ENCODE measurements at regions not wholly inside any gene's neighbourhood (a gene's known extent, or its start where the extent isn't known, plus 50 kb on each side); places are given as distances from the start of the nearest gene placed in this dataset.

DNA sequence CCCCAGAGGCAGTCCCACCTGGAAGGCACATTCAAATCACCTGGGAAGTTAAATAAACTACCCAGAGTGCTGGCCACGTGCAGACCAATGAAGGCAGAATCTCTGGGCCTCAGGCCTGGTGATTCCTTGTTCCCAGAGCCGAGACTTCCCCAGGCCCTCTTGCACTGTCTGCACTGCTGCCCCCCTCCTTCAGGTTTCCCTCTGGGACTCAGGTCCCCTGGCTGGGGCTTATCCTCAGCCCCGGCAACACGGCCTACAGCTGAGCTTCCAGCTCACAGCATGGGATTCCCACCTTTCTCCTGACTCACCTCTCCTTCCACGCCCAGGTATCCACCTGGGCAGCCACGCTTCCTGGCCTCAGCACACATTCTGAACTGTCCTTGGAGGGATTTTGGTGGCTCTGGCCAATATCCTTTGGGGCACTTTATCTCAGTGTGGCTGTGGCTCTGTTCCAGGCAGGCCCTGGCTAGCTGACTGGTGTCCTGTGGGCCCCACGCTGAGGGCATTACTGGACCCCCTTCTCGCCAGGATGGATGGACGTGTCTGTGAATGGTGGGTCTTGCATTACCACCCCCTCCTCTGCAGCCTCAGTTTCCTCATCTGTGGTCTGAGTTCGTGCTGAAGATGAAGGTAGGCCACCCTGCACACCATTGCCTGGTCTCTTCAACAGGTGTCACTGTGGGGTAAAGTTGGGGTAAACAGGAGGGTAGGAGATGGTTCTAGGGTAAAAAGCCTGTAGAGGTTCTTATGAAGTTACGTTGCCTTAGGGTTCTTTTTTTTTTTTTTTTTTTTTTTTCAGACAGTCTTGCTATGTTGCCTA, 165.7 kb downstream of the IRF8 start:
- Histone ChIP-seq H3K27ac (ENCODE audit: low read length) (no peak overlapping the region), H3K36me3 (replicated peaks; ENCODE audit: insufficient read depth, low read length) (no peaks in the 10 kb centered on the region), H3F3A (ENCODE audit: insufficient read depth, low read length) (no peaks in the 10 kb centered on the region), H3K4me1 (ENCODE audit: low read length) (no peaks in the 10 kb centered on the region), H3K4me2 (ENCODE audit: low read depth, low read length) (no peak overlapping the region), H3K9me3 (replicated peaks; ENCODE audit: insufficient read depth, low read length) (no peaks in the 10 kb centered on the region), H4K20me1 (ENCODE audit: insufficient read depth, low read length) (no peaks in the 10 kb centered on the region), H3K79me2 (ENCODE audit: low read length) (no peaks in the 10 kb centered on the region), H3K27me3 (replicated peaks; ENCODE audit: insufficient read depth, low read length) (peaks cover 43% of the 10 kb centered on the region), H3K4me3 (ENCODE audit: low read length) (no peak overlapping the region), H3K9me2 (replicated peaks; ENCODE audit: insufficient read depth, low read length) (no peaks in the 10 kb centered on the region), H2AFZ (ENCODE audit: low read length) (no peak overlapping the region), H3K9ac (ENCODE audit: low read length) (no peak overlapping the region)
- no peak for DNase-seq
- TF ChIP-seq CTCF (IDR thresholded peaks at IDR 0.05; ENCODE audit: low read length) (no peak), EZH2phosphoT487 (IDR thresholded peaks at IDR 0.05; ENCODE audit: low read length) (no peak), EZH2 (optimal IDR thresholded peaks at IDR 0.05; ENCODE audit: low read depth, low read length) (no peak)

GRCh38 chr16:86065711-86066110, 166.7 kb downstream of the IRF8 start:
- Histone ChIP-seq H2AFZ (ENCODE audit: low read length) (no peak overlapping the region), H3K9me2 (replicated peaks; ENCODE audit: insufficient read depth, low read length) (no peaks in the 10 kb centered on the region), H3K9me3 (replicated peaks; ENCODE audit: insufficient read depth, low read length) (no peaks in the 10 kb centered on the region), H3K9ac (ENCODE audit: low read length) (no peak overlapping the region), H3K27ac (ENCODE audit: low read length) (no peak overlapping the region), H3K4me2 (ENCODE audit: low read depth, low read length) (no peak overlapping the region), H3K4me3 (ENCODE audit: low read length) (no peak overlapping the region), H3F3A (ENCODE audit: insufficient read depth, low read length) (no peaks in the 10 kb centered on the region), H4K20me1 (ENCODE audit: insufficient read depth, low read length) (no peaks in the 10 kb centered on the region), H3K79me2 (ENCODE audit: low read length) (no peaks in the 10 kb centered on the region), H3K27me3 (replicated peaks; ENCODE audit: insufficient read depth, low read length) (peaks cover 42% of the 10 kb centered on the region), H3K36me3 (replicated peaks; ENCODE audit: insufficient read depth, low read length) (no peaks in the 10 kb centered on the region), H3K4me1 (ENCODE audit: low read length) (no peaks in the 10 kb centered on the region)
- DNase-seq, result no peak
- TF ChIP-seq CTCF (IDR thresholded peaks at IDR 0.05; ENCODE audit: low read length) (no peak), EZH2phosphoT487 (IDR thresholded peaks at IDR 0.05; ENCODE audit: low read length) (no peak), EZH2 (optimal IDR thresholded peaks at IDR 0.05; ENCODE audit: low read depth, low read length) (no peak)

GRCh38 chr16:86066811-86067210, 167.8 kb downstream of the IRF8 start:
- TF ChIP-seq EZH2phosphoT487 (IDR thresholded peaks at IDR 0.05; ENCODE audit: low read length) (no peak), CTCF (IDR thresholded peaks at IDR 0.05; ENCODE audit: low read length) (no peak), EZH2 (optimal IDR thresholded peaks at IDR 0.05; ENCODE audit: low read depth, low read length) (no peak)
- H3K9ac ChIP-seq (ENCODE audit: low read length), result no peak overlapping the region
- H3K27me3 ChIP-seq (replicated peaks; ENCODE audit: insufficient read depth, low read length), result peaks cover 40% of the 10 kb centered on the region
- no peaks in the 10 kb centered on the region for H3K36me3 ChIP-seq (replicated peaks; ENCODE audit: insufficient read depth, low read length)
- H3K9me3 ChIP-seq (replicated peaks; ENCODE audit: insufficient read depth, low read length), result no peaks in the 10 kb centered on the region
- H3K4me1 ChIP-seq (ENCODE audit: low read length), result no peaks in the 10 kb centered on the region
- no peak overlapping the region for H3K4me3 ChIP-seq (ENCODE audit: low read length)
- no peak overlapping the region for H3K4me2 ChIP-seq (ENCODE audit: low read depth, low read length)
- no peaks in the 10 kb centered on the region for H3K9me2 ChIP-seq (replicated peaks; ENCODE audit: insufficient read depth, low read length)
- H2AFZ ChIP-seq (ENCODE audit: low read length), result no peak overlapping the region
- no peaks in the 10 kb centered on the region for H4K20me1 ChIP-seq (ENCODE audit: insufficient read depth, low read length)
- DNase-seq, result no peak
- no peaks in the 10 kb centered on the region for H3F3A ChIP-seq (ENCODE audit: insufficient read depth, low read length)
- H3K27ac ChIP-seq (ENCODE audit: low read length), result no peak overlapping the region
- H3K79me2 ChIP-seq (ENCODE audit: low read length), result no peaks in the 10 kb centered on the region
